ENCODE measurements at regions not wholly inside any gene's neighbourhood (a gene's known extent, or its start where the extent isn't known, plus 50 kb on each side); places are given as distances from the start of the nearest gene placed in this dataset.

DNA sequence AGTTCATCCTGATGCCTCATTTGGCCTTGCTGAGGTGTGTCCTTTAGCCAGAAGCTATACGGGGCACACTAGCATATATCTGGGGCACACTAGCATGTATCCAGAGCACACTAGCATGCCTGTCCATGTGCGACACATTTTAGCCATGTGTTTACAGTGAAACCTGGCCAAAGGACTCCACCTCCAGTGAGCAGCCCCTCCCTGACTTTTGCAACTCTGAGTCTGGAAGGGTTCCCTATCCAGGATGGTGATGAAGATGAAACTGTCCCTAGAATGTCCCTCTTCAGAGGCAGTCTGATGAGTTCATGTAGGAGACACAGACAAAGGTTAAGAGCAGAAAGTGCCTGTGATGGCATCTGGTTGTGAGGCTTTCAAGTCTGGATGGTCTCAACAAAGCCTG, 61.4 kb upstream of the LGALSL start:
- H3K4me1 ChIP-seq (ENCODE audit: control insufficient read depth in 1 of 2, low read depth in 2 of 2): no peaks in the 10 kb centered on the region
- TF ChIP-seq, protein P1, sequence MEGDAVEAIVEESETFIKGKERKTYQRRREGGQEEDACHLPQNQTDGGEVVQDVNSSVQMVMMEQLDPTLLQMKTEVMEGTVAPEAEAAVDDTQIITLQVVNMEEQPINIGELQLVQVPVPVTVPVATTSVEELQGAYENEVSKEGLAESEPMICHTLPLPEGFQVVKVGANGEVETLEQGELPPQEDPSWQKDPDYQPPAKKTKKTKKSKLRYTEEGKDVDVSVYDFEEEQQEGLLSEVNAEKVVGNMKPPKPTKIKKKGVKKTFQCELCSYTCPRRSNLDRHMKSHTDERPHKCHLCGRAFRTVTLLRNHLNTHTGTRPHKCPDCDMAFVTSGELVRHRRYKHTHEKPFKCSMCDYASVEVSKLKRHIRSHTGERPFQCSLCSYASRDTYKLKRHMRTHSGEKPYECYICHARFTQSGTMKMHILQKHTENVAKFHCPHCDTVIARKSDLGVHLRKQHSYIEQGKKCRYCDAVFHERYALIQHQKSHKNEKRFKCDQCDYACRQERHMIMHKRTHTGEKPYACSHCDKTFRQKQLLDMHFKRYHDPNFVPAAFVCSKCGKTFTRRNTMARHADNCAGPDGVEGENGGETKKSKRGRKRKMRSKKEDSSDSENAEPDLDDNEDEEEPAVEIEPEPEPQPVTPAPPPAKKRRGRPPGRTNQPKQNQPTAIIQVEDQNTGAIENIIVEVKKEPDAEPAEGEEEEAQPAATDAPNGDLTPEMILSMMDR (IDR thresholded peaks at IDR 0.05): no peak
- no peak overlapping the region for H3K4me3 ChIP-seq
- no peaks in the 10 kb centered on the region for H3K36me3 ChIP-seq
- peaks cover 3% of the 10 kb centered on the region for H3K9me3 ChIP-seq
- no peaks in the 10 kb centered on the region for H3K27me3 ChIP-seq (replicated peaks; ENCODE audit: insufficient read depth)
- no peak for DNase-seq (ENCODE audit: low spot score)
- no peak overlapping the region for H3K27ac ChIP-seq
- ATAC-seq (ENCODE audit: insufficient number of reproducible peaks, low FRiP score, low read depth): no peak

DNA sequence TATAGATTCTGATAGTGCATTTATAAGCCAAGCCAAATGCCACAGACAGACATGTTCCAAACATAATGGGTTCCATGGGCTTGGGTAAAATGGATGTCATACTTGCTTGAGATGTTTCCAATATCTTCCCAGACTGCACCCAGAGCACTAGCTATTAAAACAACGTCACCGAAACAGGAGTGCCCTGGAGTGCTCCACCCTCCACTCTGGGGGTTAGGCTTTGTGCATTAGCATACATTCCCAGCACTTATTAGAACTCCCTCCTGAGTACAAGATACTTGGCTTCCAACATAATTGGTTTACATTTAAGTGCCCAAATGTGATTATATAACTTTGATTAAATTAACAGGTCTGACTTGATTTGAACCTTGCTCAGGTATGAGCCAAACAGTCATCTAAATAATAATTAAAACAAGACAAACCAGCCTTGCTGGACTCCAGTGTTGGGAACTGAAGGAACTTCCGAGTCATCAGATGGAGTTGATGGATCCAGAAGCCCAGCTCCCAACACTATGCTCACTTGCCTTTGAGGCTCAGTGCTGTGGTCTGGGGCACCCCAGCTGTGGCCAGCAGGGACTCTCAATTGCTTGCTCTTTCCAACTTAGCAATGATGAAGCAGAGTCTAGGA, 60.5 kb upstream of the LGALSL start:
- Histone ChIP-seq H3K27ac (no peak overlapping the region), H3K36me3 (no peaks in the 10 kb centered on the region), H3K4me3 (no peak overlapping the region), H3K9me3 (peaks cover 3% of the 10 kb centered on the region), H3K4me1 (ENCODE audit: control insufficient read depth in 1 of 2, low read depth in 2 of 2) (no peaks in the 10 kb centered on the region), H3K27me3 (replicated peaks; ENCODE audit: insufficient read depth) (no peaks in the 10 kb centered on the region)
- TF ChIP-seq, protein P1 (IDR thresholded peaks at IDR 0.05): no peak
- ATAC-seq (ENCODE audit: insufficient number of reproducible peaks, low FRiP score, low read depth) (no peak), DNase-seq (ENCODE audit: low spot score) (no peak)

DNA sequence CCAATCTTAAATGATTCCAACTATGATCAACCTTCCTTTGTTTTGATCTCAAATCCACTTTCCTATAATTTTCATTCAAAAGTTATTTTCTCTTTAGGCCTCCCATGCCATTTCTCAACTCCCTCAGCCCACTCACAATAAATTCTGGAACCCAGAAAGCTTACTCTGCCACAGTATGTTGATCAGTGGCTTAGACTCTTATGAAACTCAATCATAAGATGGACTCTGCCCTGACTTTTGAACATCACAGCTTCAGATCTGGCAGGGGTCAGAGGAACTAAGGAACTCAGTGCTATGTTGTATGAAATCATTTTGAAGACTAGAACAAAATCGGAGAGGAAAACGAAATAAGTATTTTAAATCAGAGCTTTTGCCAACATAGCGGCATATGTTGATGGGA, 59.8 kb upstream of the LGALSL start:
- ATAC-seq (ENCODE audit: insufficient number of reproducible peaks, low FRiP score, low read depth) (no peak), DNase-seq (ENCODE audit: low spot score) (no peak)
- Histone ChIP-seq H3K4me1 (ENCODE audit: control insufficient read depth in 1 of 2, low read depth in 2 of 2) (no peaks in the 10 kb centered on the region), H3K27me3 (replicated peaks; ENCODE audit: insufficient read depth) (no peaks in the 10 kb centered on the region), H3K4me3 (no peak overlapping the region), H3K36me3 (no peaks in the 10 kb centered on the region), H3K27ac (no peak overlapping the region), H3K9me3 (peaks cover 3% of the 10 kb centered on the region)
- TF ChIP-seq, protein P1 (IDR thresholded peaks at IDR 0.05): no peak

DNA sequence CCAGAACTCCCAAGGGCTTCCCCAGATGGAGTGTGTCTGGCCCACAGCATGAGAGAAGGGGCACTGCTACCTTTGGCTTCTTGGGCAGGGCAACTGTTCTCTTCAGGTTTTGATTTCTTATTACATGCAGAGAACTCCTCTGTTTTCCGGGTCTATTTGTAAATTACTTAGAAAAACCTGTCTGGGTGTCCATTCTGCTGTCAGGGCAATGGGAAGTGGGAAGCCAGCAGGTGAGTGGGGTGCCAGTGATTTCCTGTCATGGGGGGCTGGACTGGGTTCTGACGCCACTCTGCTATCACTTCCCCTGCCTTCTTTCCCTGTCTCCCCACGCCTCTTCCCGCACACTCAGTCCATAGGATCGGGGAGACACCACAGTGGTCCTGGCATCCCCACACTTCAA, 58.0 kb upstream of the LGALSL start:
- TF ChIP-seq, protein P1 (IDR thresholded peaks at IDR 0.05): no peak
- Histone ChIP-seq H3K36me3 (no peaks in the 10 kb centered on the region), H3K4me1 (ENCODE audit: control insufficient read depth in 1 of 2, low read depth in 2 of 2) (no peaks in the 10 kb centered on the region), H3K4me3 (no peak overlapping the region), H3K9me3 (no peaks in the 10 kb centered on the region), H3K27ac (no peak overlapping the region), H3K27me3 (replicated peaks; ENCODE audit: insufficient read depth) (no peaks in the 10 kb centered on the region)
- no peak for DNase-seq (ENCODE audit: low spot score)
- no peak for ATAC-seq (ENCODE audit: insufficient number of reproducible peaks, low FRiP score, low read depth)

DNA sequence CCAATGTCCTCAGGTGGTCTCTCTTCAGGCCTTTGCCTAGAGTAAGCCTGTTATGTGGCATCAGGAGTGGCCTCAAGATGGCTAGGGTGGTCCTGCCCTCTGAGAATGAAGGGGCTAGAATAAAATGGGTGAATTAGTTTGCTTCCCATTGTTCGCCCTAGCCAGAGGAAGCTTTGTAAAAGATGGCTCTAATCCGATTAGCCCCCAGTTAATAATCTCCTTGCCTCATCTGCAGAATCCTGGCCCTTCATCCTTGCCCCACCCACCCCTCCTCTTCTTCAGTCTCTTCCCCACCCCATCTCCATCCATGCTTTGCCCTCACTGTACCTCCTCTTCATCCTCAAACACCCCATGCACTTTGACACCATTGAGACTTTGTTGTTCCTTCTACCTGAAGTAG, 57.4 kb upstream of the LGALSL start:
- ATAC-seq (ENCODE audit: insufficient number of reproducible peaks, low FRiP score, low read depth): no peak
- no peaks in the 10 kb centered on the region for H3K4me1 ChIP-seq (ENCODE audit: control insufficient read depth in 1 of 2, low read depth in 2 of 2)
- no peak for DNase-seq (ENCODE audit: low spot score)
- TF ChIP-seq, protein P1 (IDR thresholded peaks at IDR 0.05): no peak
- H3K27me3 ChIP-seq (replicated peaks; ENCODE audit: insufficient read depth): no peaks in the 10 kb centered on the region
- no peak overlapping the region for H3K4me3 ChIP-seq
- no peaks in the 10 kb centered on the region for H3K9me3 ChIP-seq
- no peak overlapping the region for H3K27ac ChIP-seq
- H3K36me3 ChIP-seq: no peaks in the 10 kb centered on the region
